H1 (cell line): ENCODE measurements at regions not wholly inside any gene's neighbourhood (a gene's known extent, or its start where the extent isn't known, plus 50 kb on each side); places are given as distances from the start of the nearest gene placed in this dataset.

ENCODE experiments used
- CTCF ChIA-PET: fragments of 300-600 bp; sonication (Branson Sonifier 250); formaldehyde crosslinking; loops from one replicate; lab custom pipeline; 2021; ENCODE audit not compliant: partially characterized antibody; lab: Charles Lee
- POLR2A ChIA-PET: fragments of 300-600 bp; sonication (Branson Sonifier 250); formaldehyde crosslinking; loops from one replicate; lab custom pipeline; 2021; ENCODE audit warnings: inconsistent platforms; ENCODE audit not compliant: partially characterized antibody; lab: Charles Lee
- DNase-seq, 2 experiments: peaks; one replicate each; pipeline versions ENCODE4 v3.0.0 to v3.0.0-alpha.2; 2010 to 2022; ENCODE audit warnings: low spot score in 2 of 2, low read depth in 1 of 2, mixed read lengths in 1 of 2
- FAIRE-seq: peaks from 2 replicates; lab custom pipeline; 2011; peaks lifted over from hg19 to GRCh38; lab: Jason Lieb, UNC
- H2AFZ ChIP-seq: 2 replicates; pipeline ENCODE4 v1.8.1; 2012; ENCODE audit warnings: low read length, inconsistent platforms
- H2AK5ac ChIP-seq: 2 replicates; pipeline ENCODE4 v1.6.1; 2013; ENCODE audit warnings: low read depth, low read length
- H2BK120ac ChIP-seq: replicated peaks from 2 replicates; pipeline ENCODE3; 2013; ENCODE audit warnings: low read depth, low read length, inconsistent platforms
- H2BK12ac ChIP-seq: 2 replicates; pipeline ENCODE4 v1.6.1; 2013; ENCODE audit warnings: low read depth, low read length
- H2BK15ac ChIP-seq: 2 replicates; pipeline ENCODE4 v1.6.1; 2013; ENCODE audit warnings: low read length
- H2BK20ac ChIP-seq: 2 replicates; pipeline ENCODE4 v1.6.1; 2013; ENCODE audit warnings: low read length
- H2BK5ac ChIP-seq: 2 replicates; pipeline ENCODE4 v1.6.1; 2013; ENCODE audit warnings: low read depth, low read length
- H3K14ac ChIP-seq: 2 replicates; pipeline ENCODE4 v1.6.1; 2013; ENCODE audit warnings: inconsistent platforms; ENCODE audit not compliant: insufficient read length
- H3K18ac ChIP-seq: 2 replicates; pipeline ENCODE4 v1.6.1; 2013; ENCODE audit warnings: low read length; ENCODE audit errors: extremely low read depth
- H3K23ac ChIP-seq: 2 replicates; pipeline ENCODE4 v1.6.1; 2013; ENCODE audit warnings: inconsistent platforms; ENCODE audit not compliant: insufficient read length
- H3K23me2 ChIP-seq: 2 replicates; pipeline ENCODE4 v1.6.1; 2013; ENCODE audit warnings: low read depth, low read length
- H3K27ac ChIP-seq: 2 replicates; pipeline ENCODE4 v1.6.1; 2011; ENCODE audit warnings: low read depth, low read length, inconsistent platforms
- H3K27me3 ChIP-seq, 4 experiments: replicated peaks in 1 of 4; 1 replicate in 1 of 4; 2 replicates in 3 of 4; pipeline versions ENCODE4 v1.6.1 to v1.8.1; 2011 to 2013; ENCODE audit warnings: low read length in 3 of 4, mild to moderate bottlenecking in 3 of 4, inconsistent platforms in 2 of 4, mixed read lengths in 2 of 4, moderate library complexity in 1 of 4; ENCODE audit not compliant: control insufficient read depth in 3 of 4, insufficient read depth in 3 of 4; ENCODE audit errors: extremely low read depth in 1 of 4
- H3K36me3 ChIP-seq, 4 experiments: 2 replicates each; pipeline versions ENCODE4 v1.6.1 to v1.8.1; 2011 to 2013; ENCODE audit warnings: mild to moderate bottlenecking in 4 of 4, low read length in 3 of 4, moderate library complexity in 2 of 4, control low read depth in 1 of 4, inconsistent platforms in 1 of 4; ENCODE audit not compliant: insufficient read depth in 4 of 4, control insufficient read depth in 2 of 4
- H3K4ac ChIP-seq: replicated peaks from 2 replicates; pipeline ENCODE3; 2013; ENCODE audit warnings: low read length, low read depth, mixed read lengths, inconsistent platforms; ENCODE audit not compliant: insufficient read length
- H3K4me1 ChIP-seq, 4 experiments: replicated peaks in 1 of 4; 1 replicate in 1 of 4; 2 replicates in 3 of 4; pipeline versions ENCODE4 v1.6.1 to v1.8.1; 2011 to 2013; ENCODE audit warnings: low read length in 3 of 4, inconsistent platforms in 2 of 4, mixed read lengths in 1 of 4; ENCODE audit not compliant: insufficient read depth in 4 of 4, control insufficient read depth in 3 of 4
- H3K4me2 ChIP-seq, 2 experiments: 2 replicates each; pipeline versions ENCODE4 v1.6.1 to v1.8.1; 2011 to 2013; ENCODE audit warnings: low read depth in 2 of 2, low read length in 2 of 2, control low read depth in 1 of 2, inconsistent platforms in 1 of 2, mild to moderate bottlenecking in 1 of 2; ENCODE audit not compliant: insufficient read depth in 1 of 2
- H3K4me3 ChIP-seq, 4 experiments: fragments of 200-600, 300-600 bp in 1 of 4; sonication (generic), shearing (Covaris generic), sonication (Bioruptor Twin) in 1 of 4; 2 replicates each; pipeline versions ENCODE4 v1.5.1 to v1.8.1; 2011 to 2016; ENCODE audit warnings: low read length in 4 of 4, low read depth in 3 of 4, control low read depth in 2 of 4, inconsistent platforms in 2 of 4, mild to moderate bottlenecking in 2 of 4, mixed read lengths in 1 of 4, moderate library complexity in 1 of 4; ENCODE audit not compliant: insufficient read depth in 2 of 4; ENCODE audit errors: extremely low read depth in 1 of 4
- H3K56ac ChIP-seq: replicated peaks from 2 replicates; pipeline ENCODE3; 2013; ENCODE audit warnings: low read depth, mild to moderate bottlenecking, mixed read lengths, low read length, inconsistent platforms; ENCODE audit not compliant: insufficient read length
- H3K79me1 ChIP-seq: 2 replicates; pipeline ENCODE4 v1.6.1; 2013; ENCODE audit warnings: low read depth, low read length, control low read depth
- H3K79me2 ChIP-seq, 2 experiments: 2 replicates each; pipeline versions ENCODE4 v1.6.1 to v1.8.1; 2012 to 2013; ENCODE audit warnings: low read length in 2 of 2, mild to moderate bottlenecking in 2 of 2, inconsistent platforms in 1 of 2; ENCODE audit not compliant: insufficient read depth in 2 of 2, control insufficient read depth in 1 of 2
- H3K9ac ChIP-seq, 4 experiments: replicated peaks in 1 of 4; 1 replicate in 1 of 4; 2 replicates in 3 of 4; pipeline versions ENCODE4 v1.6.1 to v1.8.1; 2011 to 2013; ENCODE audit warnings: low read depth in 3 of 4, low read length in 3 of 4, control low read depth in 2 of 4, mild to moderate bottlenecking in 2 of 4, moderate library complexity in 2 of 4, inconsistent platforms in 1 of 4; ENCODE audit errors: extremely low read depth in 1 of 4
- H3K9me3 ChIP-seq, 2 experiments: 2 replicates each; pipeline versions ENCODE4 v1.6.1 to v1.8.1; 2012 to 2013; ENCODE audit warnings: mild to moderate bottlenecking in 2 of 2, moderate library complexity in 2 of 2, control low read depth in 1 of 2, inconsistent platforms in 1 of 2, low read depth in 1 of 2, low read length in 1 of 2, mixed read lengths in 1 of 2; ENCODE audit not compliant: insufficient read depth in 2 of 2
- H4K20me1 ChIP-seq, 2 experiments: replicated peaks in 1 of 2; 2 replicates each; pipeline versions ENCODE3 to v1.8.1; 2011 to 2013; ENCODE audit warnings: inconsistent platforms in 2 of 2, low read length in 2 of 2, mild to moderate bottlenecking in 1 of 2; ENCODE audit not compliant: insufficient read depth in 2 of 2, control insufficient read depth in 1 of 2
- H4K5ac ChIP-seq: 2 replicates; pipeline ENCODE4 v1.6.1; 2013; ENCODE audit warnings: low read length, low read depth, mixed read lengths, inconsistent platforms; ENCODE audit not compliant: insufficient read length
- H4K8ac ChIP-seq: 2 replicates; pipeline ENCODE4 v1.8.0; 2013; ENCODE audit warnings: mild to moderate bottlenecking, moderate library complexity, low read length, inconsistent platforms; ENCODE audit not compliant: insufficient read depth; ENCODE audit errors: extremely low read depth
- H4K91ac ChIP-seq: replicated peaks from 2 replicates; pipeline ENCODE3; 2013; ENCODE audit warnings: low read length, mixed read lengths, inconsistent platforms; ENCODE audit not compliant: insufficient read length
- EP300 ChIP-seq, 2 experiments: IDR thresholded peaks; 1 replicate in 1 of 2; 2 replicates in 1 of 2; pipeline ENCODE4 v1.6.1; 2011 to 2012; ENCODE audit warnings: low read depth in 2 of 2, low read length in 2 of 2, mild to moderate bottlenecking in 2 of 2, borderline replicate concordance in 1 of 2, inconsistent platforms in 1 of 2, moderate library complexity in 1 of 2
- HDAC2 ChIP-seq, 2 experiments: fragments of 300-600 bp in 1 of 2; sonication (generic) in 1 of 2; IDR thresholded peaks; 2 replicates each; pipeline ENCODE4 v1.6.1; 2011 to 2012; ENCODE audit warnings: low read depth in 2 of 2, low read length in 2 of 2, mild to moderate bottlenecking in 2 of 2, moderate library complexity in 2 of 2, borderline replicate concordance in 1 of 2, inconsistent platforms in 1 of 2
- NRF1 ChIP-seq: IDR thresholded peaks from 2 replicates; pipeline ENCODE4 v1.6.1; 2011; ENCODE audit warnings: mild to moderate bottlenecking, low read depth, low read length, improper control_type of control experiment
- POLR2A ChIP-seq, 2 experiments: IDR thresholded peaks; 1 replicate in 1 of 2; 2 replicates in 1 of 2; pipeline ENCODE4 v1.6.1; 2011; ENCODE audit warnings: low read depth in 2 of 2, low read length in 2 of 2, mild to moderate bottlenecking in 2 of 2; ENCODE audit errors: control extremely low read depth in 1 of 2
- POU5F1 ChIP-seq: IDR thresholded peaks from 2 replicates; pipeline ENCODE4 v1.6.1; 2011; ENCODE audit warnings: low read depth, mild to moderate bottlenecking, low read length, moderate library complexity
- RAD21 ChIP-seq, 2 experiments: IDR thresholded peaks in 1 of 2; conservative IDR thresholded peaks in 1 of 2; 2 replicates each; pipeline ENCODE4 v1.6.1; 2011; ENCODE audit warnings: low read depth in 2 of 2, low read length in 2 of 2, improper control_type of control experiment in 1 of 2, inconsistent platforms in 1 of 2, mild to moderate bottlenecking in 1 of 2, moderate library complexity in 1 of 2
- RNF2 ChIP-seq: fragments of 200-900, 300-1000 bp; sonication (generic); IDR thresholded peaks from 2 replicates; pipeline ENCODE4 v1.7.1; 2016; ENCODE audit warnings: borderline replicate concordance, low read depth, mild to moderate bottlenecking, antibody characterized with exemption, low read length; ENCODE audit not compliant: poor library complexity, severe bottlenecking; ENCODE audit errors: missing control alignments
- SIX5 ChIP-seq: IDR thresholded peaks from 2 replicates; pipeline ENCODE4 v1.6.1; 2011; ENCODE audit warnings: mild to moderate bottlenecking, low read depth, low read length
- TAF1 ChIP-seq: IDR thresholded peaks from 2 replicates; pipeline ENCODE4 v1.6.1; 2011; ENCODE audit warnings: mild to moderate bottlenecking, low read depth, low read length
- TF ChIP-seq, protein P1 (sequence below): IDR thresholded peaks from 2 replicates; pipeline ENCODE4 v1.6.1; 2012; ENCODE audit warnings: low read length, inconsistent platforms

DNA sequence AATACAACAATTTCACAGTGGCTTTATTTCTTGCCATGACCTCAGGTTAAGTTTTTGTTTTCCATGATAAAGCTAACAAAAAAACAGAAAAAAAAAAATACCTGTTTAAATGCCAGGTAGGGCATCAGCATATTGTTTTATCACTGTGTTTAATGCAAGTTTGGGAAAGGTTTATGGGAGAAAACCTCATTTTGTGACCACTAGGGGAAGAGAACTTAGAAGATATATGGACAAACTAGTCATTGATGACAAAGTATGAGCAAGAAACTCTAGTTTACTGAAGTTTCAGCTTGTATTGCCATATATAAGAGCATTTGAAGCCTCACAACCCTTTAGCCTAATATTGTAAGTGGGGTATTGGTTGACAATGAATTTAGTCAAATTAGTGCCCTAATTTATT is 1431.4 kb upstream of the CDH18 start:
- no peak overlapping the region for H4K5ac ChIP-seq
- H3K9me3 ChIP-seq = no peaks in the 10 kb centered on the region
- no peak overlapping the region for H3K23ac ChIP-seq
- no peak overlapping the region for H3K4ac ChIP-seq
- H2BK15ac ChIP-seq = no peak overlapping the region
- no peak overlapping the region for H3K18ac ChIP-seq
- no peak overlapping the region for H4K91ac ChIP-seq
- H3K9ac ChIP-seq = no peak overlapping the region
- no peak overlapping the region for H2BK20ac ChIP-seq
- no peak overlapping the region for H2AFZ ChIP-seq
- H3K56ac ChIP-seq = no peak overlapping the region
- no peaks in the 10 kb centered on the region for H3K4me1 ChIP-seq
- H2BK12ac ChIP-seq = no peak overlapping the region
- no peak overlapping the region for H3K14ac ChIP-seq
- POLR2A ChIA-PET = no interaction called here
- H3K4me2 ChIP-seq = no peak overlapping the region
- H2BK5ac ChIP-seq = no peak overlapping the region
- H2AK5ac ChIP-seq = no peak overlapping the region
- CTCF ChIA-PET = interaction anchor here (0.6 to 1.4 kb wide), 2 partner anchors 8 to 370 kb away, joined by 3 read pairs; no protein-coding TSS in a partner anchor
- H3K23me2 ChIP-seq = no peaks in the 10 kb centered on the region
- H3K79me2 ChIP-seq = no peaks in the 10 kb centered on the region
- TF ChIP-seq EP300 (IDR thresholded peaks at IDR 0.05; ENCODE audit: borderline replicate concordance in 1 of 2, low read depth in 2 of 2, low read length in 2 of 2) = no peak
- TF ChIP-seq RAD21 (IDR thresholded peaks at IDR 0.05 in 1 of 2, conservative IDR thresholded peaks at IDR 0.05 in 1 of 2; ENCODE audit: low read depth in 2 of 2, low read length in 2 of 2) = no peak
- no peak for TF ChIP-seq HDAC2 (IDR thresholded peaks at IDR 0.05; ENCODE audit: borderline replicate concordance in 1 of 2, low read depth in 2 of 2, low read length in 2 of 2)
- no peak for TF ChIP-seq SIX5
- no peak for TF ChIP-seq POLR2A (IDR thresholded peaks at IDR 0.05; ENCODE audit: control extremely low read depth in 1 of 2, low read depth in 2 of 2, low read length in 2 of 2)
- TF ChIP-seq, protein P1, sequence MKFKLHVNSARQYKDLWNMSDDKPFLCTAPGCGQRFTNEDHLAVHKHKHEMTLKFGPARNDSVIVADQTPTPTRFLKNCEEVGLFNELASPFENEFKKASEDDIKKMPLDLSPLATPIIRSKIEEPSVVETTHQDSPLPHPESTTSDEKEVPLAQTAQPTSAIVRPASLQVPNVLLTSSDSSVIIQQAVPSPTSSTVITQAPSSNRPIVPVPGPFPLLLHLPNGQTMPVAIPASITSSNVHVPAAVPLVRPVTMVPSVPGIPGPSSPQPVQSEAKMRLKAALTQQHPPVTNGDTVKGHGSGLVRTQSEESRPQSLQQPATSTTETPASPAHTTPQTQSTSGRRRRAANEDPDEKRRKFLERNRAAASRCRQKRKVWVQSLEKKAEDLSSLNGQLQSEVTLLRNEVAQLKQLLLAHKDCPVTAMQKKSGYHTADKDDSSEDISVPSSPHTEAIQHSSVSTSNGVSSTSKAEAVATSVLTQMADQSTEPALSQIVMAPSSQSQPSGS = no peak
- TF ChIP-seq POU5F1 = no peak
- no peak for TF ChIP-seq RNF2
- no peak for TF ChIP-seq TAF1
- no peak for TF ChIP-seq NRF1
- no peaks in the 10 kb centered on the region for H3K27me3 ChIP-seq
- H3K79me1 ChIP-seq = no peaks in the 10 kb centered on the region
- no peak overlapping the region for H3K4me3 ChIP-seq
- DNase-seq (no peak), FAIRE-seq (no peak)
- H3K36me3 ChIP-seq = no peaks in the 10 kb centered on the region
- H3K27ac ChIP-seq = no peak overlapping the region
- H2BK120ac ChIP-seq = no peak overlapping the region
- H4K20me1 ChIP-seq = no peaks in the 10 kb centered on the region
- H4K8ac ChIP-seq = no peak overlapping the region
